CD4-positive, alpha-beta T cell (primary cell): ENCODE measurements at regions not wholly inside any gene's neighbourhood (a gene's known extent, or its start where the extent isn't known, plus 50 kb on each side); places are given as distances from the start of the nearest gene placed in this dataset.
"Not testable (repeated sequence)": the region's sequence is repeated elsewhere in the genome, so short reads cannot be mapped to it uniquely, and the experiment has no call there.

Experiments
- ATAC-seq: fragments of 200-7000 bp; cut with Tn5 transposase; one replicate; pipeline ENCODE4 v1.10.0; 2022; ENCODE audit warnings: mild to moderate bottlenecking; ENCODE audit not compliant: poor library complexity
- CTCF ChIA-PET: fragments of 350-600 bp; sonication (Branson Sonifier 250); formaldehyde crosslinking; loops from one replicate; lab custom pipeline; 2021; ENCODE audit warnings: antibody characterized with exemption, inconsistent platforms; lab: Charles Lee
- POLR2A ChIA-PET: fragments of 350-600 bp; sonication (Branson Sonifier 250); formaldehyde crosslinking; loops from one replicate; lab custom pipeline; 2021; ENCODE audit warnings: antibody characterized with exemption, inconsistent platforms; lab: Charles Lee
- DNase-seq, 14 experiments: peaks; one replicate each; pipeline ENCODE4 v3.0.0-alpha.2; 2013 to 2020; ENCODE audit warnings: mixed read lengths in 2 of 14
- H3K27ac ChIP-seq, 2 donors: one replicate each; pipeline versions ENCODE4 v1.5.1 to v1.7.0; 2013; ENCODE audit warnings: low read length in 2 of 2, low read depth in 1 of 2, mild to moderate bottlenecking in 1 of 2
- H3K27me3 ChIP-seq, 2 experiments: 1 replicate in 1 of 2; 2 replicates in 1 of 2; pipeline versions ENCODE4 v1.6.1 to v1.7.0; 2013; ENCODE audit warnings: low read length in 2 of 2, control low read depth in 1 of 2, mild to moderate bottlenecking in 1 of 2, moderate library complexity in 1 of 2; ENCODE audit not compliant: insufficient read depth in 2 of 2, control insufficient read depth in 1 of 2
- H3K36me3 ChIP-seq: one replicate; pipeline ENCODE4 v1.6.1; 2013; ENCODE audit warnings: low read length, control low read depth; ENCODE audit not compliant: insufficient read depth
- H3K4me1 ChIP-seq: one replicate; pipeline ENCODE4 v1.6.1; 2013; ENCODE audit warnings: low read length, control low read depth; ENCODE audit not compliant: insufficient read depth
- H3K4me3 ChIP-seq: one replicate; pipeline ENCODE4 v1.5.1; 2013; ENCODE audit warnings: mild to moderate bottlenecking, low read length, moderate library complexity
- H3K9me3 ChIP-seq, 2 experiments: 1 replicate in 1 of 2; 2 replicates in 1 of 2; pipeline versions ENCODE4 v1.6.1 to v1.7.0; 2013; ENCODE audit warnings: low read length in 2 of 2, mild to moderate bottlenecking in 2 of 2, control low read depth in 1 of 2, moderate library complexity in 1 of 2; ENCODE audit not compliant: control insufficient read depth in 1 of 2, insufficient read depth in 1 of 2
- H3K27ac Mint-ChIP-seq: one replicate; pipeline ENCODE4 v1.8.0; 2020; ENCODE audit warnings: mixed read lengths
- H3K27me3 Mint-ChIP-seq: one replicate; pipeline ENCODE4 v1.8.0; 2021; ENCODE audit warnings: mixed read lengths
- H3K36me3 Mint-ChIP-seq: one replicate; pipeline ENCODE4 v1.8.0; 2021; ENCODE audit warnings: low read depth, mixed read lengths
- H3K4me1 Mint-ChIP-seq: one replicate; pipeline ENCODE4 v1.8.0; 2021; ENCODE audit warnings: low read depth, mixed read lengths
- H3K4me3 Mint-ChIP-seq: one replicate; pipeline ENCODE4 v1.8.0; 2020; ENCODE audit warnings: mild to moderate bottlenecking, mixed read lengths
- H3K9me3 Mint-ChIP-seq: one replicate; pipeline ENCODE4 v1.8.0; 2020; ENCODE audit warnings: mixed read lengths
- CTCF ChIP-seq: fragments of 200-600 bp; IDR thresholded peaks from one replicate; pipeline ENCODE4 v1.8.0; 2022; ENCODE audit warnings: antibody characterized with exemption, mild to moderate bottlenecking
- intact Hi-C, 2 experiments: fragments of 100-400 bp; cut with DNase I in 1 of 2; cut with micrococcal nuclease in 1 of 2; formaldehyde crosslinking; loops; one replicate each; pipeline versions ENCODE4 v1.15.1 to v1.9.0; 2023 to 2025; cut with DNase I, micrococcal nuclease

GRCh38 chr7:159205833-159206232 lies 61.2 kb upstream of the VIPR2 start:
- H3K36me3 ChIP-seq: no peaks in the 10 kb centered on the region
- ATAC-seq: no peak
- H3K9me3 ChIP-seq: no peaks in the 10 kb centered on the region
- peaks cover 24% of the 10 kb centered on the region for H3K4me1 ChIP-seq
- H3K4me1 Mint-ChIP-seq: peaks cover 8% of the 10 kb centered on the region
- H3K27me3 Mint-ChIP-seq: no peaks in the 10 kb centered on the region
- no peak for TF ChIP-seq CTCF
- H3K36me3 Mint-ChIP-seq: no peaks in the 10 kb centered on the region
- no peak overlapping the region for H3K27ac ChIP-seq
- H3K27me3 ChIP-seq: no peaks in the 10 kb centered on the region
- H3K4me3 ChIP-seq: no peak overlapping the region
- H3K9me3 Mint-ChIP-seq: no peaks in the 10 kb centered on the region
- POLR2A ChIA-PET: no interaction called here
- intact Hi-C loops: no loop called here
- CTCF ChIA-PET: no interaction called here
- H3K4me3 Mint-ChIP-seq: no peak overlapping the region
- H3K27ac Mint-ChIP-seq: no peak overlapping the region
- DNase-seq: no peak

- ChIA-PET CTCF (no interaction called here), POLR2A (no interaction called here)
- no peaks in the 10 kb centered on the region for H3K9me3 Mint-ChIP-seq
- intact Hi-C loops: no loop called here
- DNase-seq (no peak), ATAC-seq (no peak)
- Histone ChIP-seq H3K4me3 (no peak overlapping the region), H3K9me3 (no peaks in the 10 kb centered on the region), H3K27me3 (no peaks in the 10 kb centered on the region), H3K4me1 (peaks cover 22% of the 10 kb centered on the region), H3K27ac (no peak overlapping the region), H3K36me3 (no peaks in the 10 kb centered on the region)
- no peak for TF ChIP-seq CTCF
- H3K27ac Mint-ChIP-seq: no peak overlapping the region
- no peaks in the 10 kb centered on the region for H3K27me3 Mint-ChIP-seq
- H3K4me3 Mint-ChIP-seq: no peak overlapping the region
- no peaks in the 10 kb centered on the region for H3K36me3 Mint-ChIP-seq
- peaks cover 5% of the 10 kb centered on the region for H3K4me1 Mint-ChIP-seq
These were observed 60.0 kb upstream of the VIPR2 start for GRCh38 chr7:159204664-159205063.

GRCh38 chr7:159203253-159203652 lies 58.6 kb upstream of the VIPR2 start:
- H3K4me3 Mint-ChIP-seq, DNase-seq, H3K36me3 ChIP-seq, POLR2A ChIA-PET, ATAC-seq, CTCF ChIA-PET, H3K27me3 Mint-ChIP-seq, H3K9me3 ChIP-seq, H3K27me3 ChIP-seq, H3K9me3 Mint-ChIP-seq, H3K36me3 Mint-ChIP-seq, intact Hi-C loops, H3K4me3 ChIP-seq, H3K27ac ChIP-seq, H3K27ac Mint-ChIP-seq: not testable (repeated sequence)
- peaks cover 16% of the 10 kb centered on the region for H3K4me1 Mint-ChIP-seq
- H3K4me1 ChIP-seq: peaks cover 27% of the 10 kb centered on the region

- no peak for TF ChIP-seq CTCF
- intact Hi-C loops: no loop called here
- no peak overlapping the region for H3K27ac Mint-ChIP-seq
These were observed 57.2 kb upstream of the VIPR2 start for GRCh38 chr7:159201722-159202330.

More at GRCh38 chr7:159201722-159202330, 57.2 kb upstream of the VIPR2 start:
- CTCF ChIA-PET: no interaction called here
- Histone ChIP-seq H3K36me3 (no peaks in the 10 kb centered on the region), H3K27me3 (no peaks in the 10 kb centered on the region), H3K4me1 (peaks cover 28% of the 10 kb centered on the region), H3K27ac (no peak overlapping the region), H3K9me3 (no peaks in the 10 kb centered on the region), H3K4me3 (no peak overlapping the region)
- POLR2A ChIA-PET: no interaction called here
- Mint-ChIP-seq H3K4me1 (peaks cover 31% of the 10 kb centered on the region), H3K4me3 (no peak overlapping the region), H3K36me3 (no peaks in the 10 kb centered on the region), H3K9me3 (no peaks in the 10 kb centered on the region), H3K27me3 (no peaks in the 10 kb centered on the region)
- DNase-seq (no peak), ATAC-seq (no peak)
